Hematopoietic multipotent progenitor cell treated with erythropoietin and hydrocortisone succinate and interleukin-3 and kit ligand, for 15 days (in vitro differentiated cells): ENCODE measurements at regions not wholly inside any gene's neighbourhood (a gene's known extent, or its start where the extent isn't known, plus 50 kb on each side); places are given as distances from the start of the nearest gene placed in this dataset.
"Not testable (repeated sequence)": the region's sequence is repeated elsewhere in the genome, so short reads cannot be mapped to it uniquely, and the experiment has no call there.

Experiments
- DNase-seq: peaks from one replicate; pipeline ENCODE4 v3.0.0-alpha.2; 2015; ENCODE audit warnings: low spot score

GRCh38 chr13:105847527-105848291 is 687.8 kb downstream of the EFNB2 start:
- no peak for DNase-seq

GRCh38 chr13:105846923-105847322 is 688.5 kb downstream of the EFNB2 start:
- DNase-seq = no peak

- DNase-seq = no peak
Observed at GRCh38 chr13:105841286-105841685, 694.2 kb downstream of the EFNB2 start.

- DNase-seq = no peak
Observed at GRCh38 chr13:105838231-105838630, 697.2 kb downstream of the EFNB2 start.

GRCh38 chr13:105837295-105837694 is 698.2 kb downstream of the EFNB2 start:
- DNase-seq = not testable (repeated sequence)

GRCh38 chr13:105830821-105831220 is 704.6 kb downstream of the EFNB2 start:
- no peak for DNase-seq

- no peak for DNase-seq
Observed at GRCh38 chr13:105827111-105827809, 708.2 kb downstream of the EFNB2 start.

- DNase-seq = no peak
Observed at GRCh38 chr13:105825071-105825470, 710.4 kb downstream of the EFNB2 start.

- no peak for DNase-seq
Observed at GRCh38 chr13:105821337-105821736, 714.1 kb downstream of the EFNB2 start.

- no peak for DNase-seq
Observed at GRCh38 chr13:105820415-105820814, 715.0 kb downstream of the EFNB2 start.

GRCh38 chr13:105817498-105817897 is 718.0 kb downstream of the EFNB2 start:
- no peak for DNase-seq

- no peak for DNase-seq
Observed at GRCh38 chr13:105816994-105817393, 718.5 kb downstream of the EFNB2 start.

- no peak for DNase-seq
Observed at GRCh38 chr13:105814902-105815250, 720.6 kb downstream of the EFNB2 start.

GRCh38 chr13:105814219-105814901 is 721.1 kb downstream of the EFNB2 start:
- no peak for DNase-seq

GRCh38 chr13:105806628-105806920 is 728.9 kb downstream of the EFNB2 start:
- DNase-seq = no peak

GRCh38 chr13:105805892-105806627 is 729.4 kb downstream of the EFNB2 start:
- DNase-seq = no peak

- DNase-seq = no peak
Observed at GRCh38 chr13:105804561-105805190, 730.8 kb downstream of the EFNB2 start.

- no peak for DNase-seq
Observed at GRCh38 chr13:105799155-105799554, 736.3 kb downstream of the EFNB2 start.

- no peak for DNase-seq
Observed at GRCh38 chr13:105798541-105798940, 736.9 kb downstream of the EFNB2 start.

- no peak for DNase-seq
Observed at GRCh38 chr13:105796081-105796480, 739.4 kb downstream of the EFNB2 start.

- no peak for DNase-seq
Observed at GRCh38 chr13:105790923-105791322, 744.5 kb downstream of the EFNB2 start.

GRCh38 chr13:105788530-105788929 is 746.9 kb downstream of the EFNB2 start:
- DNase-seq = no peak
